ENCODE measurements at regions not wholly inside any gene's neighbourhood (a gene's known extent, or its start where the extent isn't known, plus 50 kb on each side); places are given as distances from the start of the nearest gene placed in this dataset.

GRCh38 chr18:37710726-37711125 lies 145.1 kb upstream of the CELF4 start:
- Histone ChIP-seq H3K23ac (ENCODE audit: low read length in 2 of 2) (no peak overlapping the region), H3K9ac (ENCODE audit: low read length) (no peak overlapping the region), H2BK5ac (ENCODE audit: low read depth, low read length, poor library complexity, severe bottlenecking) (no peak overlapping the region), H2BK12ac (ENCODE audit: low read length in 2 of 2) (no peak overlapping the region), H3K14ac (ENCODE audit: low read length in 2 of 2) (no peak overlapping the region), H3K27me3 (ENCODE audit: control insufficient read depth in 1 of 2, insufficient read depth in 1 of 2, low read length in 2 of 2) (no peaks in the 10 kb centered on the region), H3K4me3 (ENCODE audit: insufficient read depth in 1 of 2, low read depth in 1 of 2, low read length in 2 of 2) (no peak overlapping the region), H2BK15ac (ENCODE audit: low read depth, poor library complexity, severe bottlenecking) (no peak overlapping the region), H3K18ac (ENCODE audit: low read depth in 1 of 2, low read length in 2 of 2) (no peak overlapping the region), H3K79me1 (replicated peaks; ENCODE audit: low read length, poor library complexity, severe bottlenecking) (no peaks in the 10 kb centered on the region), H3K4ac (ENCODE audit: low read depth in 1 of 2, low read length in 2 of 2) (no peak overlapping the region), H2AFZ (ENCODE audit: low read depth, low read length) (no peak overlapping the region), H4K8ac (ENCODE audit: low read length) (no peak overlapping the region), H3K36me3 (ENCODE audit: control insufficient read depth in 1 of 2, insufficient read depth in 2 of 2, low read depth in 1 of 2, low read length in 2 of 2) (no peaks in the 10 kb centered on the region), H2BK120ac (ENCODE audit: low read depth, low read length) (no peak overlapping the region), H3K4me2 (ENCODE audit: low read length, poor library complexity, severe bottlenecking) (no peak overlapping the region), H2AK5ac (ENCODE audit: low read length, severe bottlenecking) (no peak overlapping the region), H3K4me1 (ENCODE audit: control insufficient read depth, insufficient read depth, low read depth, low read length) (no peaks in the 10 kb centered on the region), H4K91ac (ENCODE audit: low read length) (no peak overlapping the region), H3K27ac (ENCODE audit: low read length, poor library complexity, severe bottlenecking) (no peak overlapping the region), H3K9me3 (ENCODE audit: control insufficient read depth, low read length) (no peaks in the 10 kb centered on the region)
- 74% methylated on average over 1 of the region's 1 CpG for WGBS
- DNase-seq = no peak

GRCh38 chr18:37709740-37710139 lies 144.1 kb upstream of the CELF4 start:
- WGBS = 87% methylated on average over 2 of the region's 2 CpGs
- Histone ChIP-seq H3K4me2 (ENCODE audit: low read length, poor library complexity, severe bottlenecking) (no peak overlapping the region), H3K4me3 (ENCODE audit: insufficient read depth in 1 of 2, low read depth in 1 of 2, low read length in 2 of 2) (no peak overlapping the region), H2AK5ac (ENCODE audit: low read length, severe bottlenecking) (no peak overlapping the region), H2AFZ (ENCODE audit: low read depth, low read length) (no peak overlapping the region), H4K91ac (ENCODE audit: low read length) (no peak overlapping the region), H3K79me1 (replicated peaks; ENCODE audit: low read length, poor library complexity, severe bottlenecking) (no peaks in the 10 kb centered on the region), H2BK15ac (ENCODE audit: low read depth, poor library complexity, severe bottlenecking) (no peak overlapping the region), H3K4me1 (ENCODE audit: control insufficient read depth, insufficient read depth, low read depth, low read length) (no peaks in the 10 kb centered on the region), H3K23ac (ENCODE audit: low read length in 2 of 2) (no peak overlapping the region), H3K14ac (ENCODE audit: low read length in 2 of 2) (no peak overlapping the region), H2BK120ac (ENCODE audit: low read depth, low read length) (no peak overlapping the region), H3K18ac (ENCODE audit: low read depth in 1 of 2, low read length in 2 of 2) (no peak overlapping the region), H3K9me3 (ENCODE audit: control insufficient read depth, low read length) (no peaks in the 10 kb centered on the region), H2BK12ac (ENCODE audit: low read length in 2 of 2) (no peak overlapping the region), H3K4ac (ENCODE audit: low read depth in 1 of 2, low read length in 2 of 2) (no peak overlapping the region), H3K9ac (ENCODE audit: low read length) (no peak overlapping the region), H3K36me3 (ENCODE audit: control insufficient read depth in 1 of 2, insufficient read depth in 2 of 2, low read depth in 1 of 2, low read length in 2 of 2) (no peaks in the 10 kb centered on the region), H3K27me3 (ENCODE audit: control insufficient read depth in 1 of 2, insufficient read depth in 1 of 2, low read length in 2 of 2) (no peaks in the 10 kb centered on the region), H4K8ac (ENCODE audit: low read length) (no peak overlapping the region), H2BK5ac (ENCODE audit: low read depth, low read length, poor library complexity, severe bottlenecking) (no peak overlapping the region), H3K27ac (ENCODE audit: low read length, poor library complexity, severe bottlenecking) (no peak overlapping the region)
- DNase-seq = no peak

DNA sequence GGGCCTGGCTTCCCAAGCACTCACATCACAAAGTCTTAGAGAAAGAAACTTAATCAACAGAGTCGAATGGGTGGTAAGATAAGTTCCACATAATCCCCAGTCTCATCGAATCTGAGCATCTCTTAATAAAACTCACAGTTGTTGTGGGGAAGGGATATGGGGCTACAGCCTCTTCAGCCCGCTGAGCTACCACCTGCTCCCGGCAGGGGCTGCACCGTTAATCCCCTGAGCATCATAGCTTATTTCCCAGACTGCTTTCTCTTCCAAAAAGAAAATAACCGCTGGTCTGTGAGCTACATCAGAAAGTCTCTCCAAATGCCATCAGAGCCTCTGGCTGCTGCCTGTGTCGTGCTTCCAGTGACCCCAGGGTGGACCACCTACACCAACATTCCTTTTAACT lies 139.4 kb upstream of the CELF4 start:
- no peak overlapping the region for H4K8ac ChIP-seq (ENCODE audit: low read length)
- H3K14ac ChIP-seq (ENCODE audit: low read length in 2 of 2) = no peak overlapping the region
- H3K23ac ChIP-seq (ENCODE audit: low read length in 2 of 2) = no peak overlapping the region
- H3K36me3 ChIP-seq (ENCODE audit: control insufficient read depth in 1 of 2, insufficient read depth in 2 of 2, low read depth in 1 of 2, low read length in 2 of 2) = no peaks in the 10 kb centered on the region
- no peak overlapping the region for H2AK5ac ChIP-seq (ENCODE audit: low read length, severe bottlenecking)
- H2BK12ac ChIP-seq (ENCODE audit: low read length in 2 of 2) = no peak overlapping the region
- no peaks in the 10 kb centered on the region for H3K9me3 ChIP-seq (ENCODE audit: control insufficient read depth, low read length)
- H4K91ac ChIP-seq (ENCODE audit: low read length) = no peak overlapping the region
- no peaks in the 10 kb centered on the region for H3K4me1 ChIP-seq (ENCODE audit: control insufficient read depth, insufficient read depth, low read depth, low read length)
- H3K27ac ChIP-seq (ENCODE audit: low read length, poor library complexity, severe bottlenecking) = no peak overlapping the region
- H3K4me2 ChIP-seq (ENCODE audit: low read length, poor library complexity, severe bottlenecking) = no peak overlapping the region
- no peak overlapping the region for H3K9ac ChIP-seq (ENCODE audit: low read length)
- no peak overlapping the region for H3K4ac ChIP-seq (ENCODE audit: low read depth in 1 of 2, low read length in 2 of 2)
- H3K79me1 ChIP-seq (replicated peaks; ENCODE audit: low read length, poor library complexity, severe bottlenecking) = no peaks in the 10 kb centered on the region
- no peak overlapping the region for H2BK120ac ChIP-seq (ENCODE audit: low read depth, low read length)
- no peak overlapping the region for H2BK5ac ChIP-seq (ENCODE audit: low read depth, low read length, poor library complexity, severe bottlenecking)
- H3K27me3 ChIP-seq (ENCODE audit: control insufficient read depth in 1 of 2, insufficient read depth in 1 of 2, low read length in 2 of 2) = no peaks in the 10 kb centered on the region
- H3K18ac ChIP-seq (ENCODE audit: low read depth in 1 of 2, low read length in 2 of 2) = no peak overlapping the region
- H2BK15ac ChIP-seq (ENCODE audit: low read depth, poor library complexity, severe bottlenecking) = no peak overlapping the region
- no peak for DNase-seq
- H3K4me3 ChIP-seq (ENCODE audit: insufficient read depth in 1 of 2, low read depth in 1 of 2, low read length in 2 of 2) = no peak overlapping the region
- no peak overlapping the region for H2AFZ ChIP-seq (ENCODE audit: low read depth, low read length)
- 79% methylated on average over 7 of the region's 7 CpGs for WGBS

DNA sequence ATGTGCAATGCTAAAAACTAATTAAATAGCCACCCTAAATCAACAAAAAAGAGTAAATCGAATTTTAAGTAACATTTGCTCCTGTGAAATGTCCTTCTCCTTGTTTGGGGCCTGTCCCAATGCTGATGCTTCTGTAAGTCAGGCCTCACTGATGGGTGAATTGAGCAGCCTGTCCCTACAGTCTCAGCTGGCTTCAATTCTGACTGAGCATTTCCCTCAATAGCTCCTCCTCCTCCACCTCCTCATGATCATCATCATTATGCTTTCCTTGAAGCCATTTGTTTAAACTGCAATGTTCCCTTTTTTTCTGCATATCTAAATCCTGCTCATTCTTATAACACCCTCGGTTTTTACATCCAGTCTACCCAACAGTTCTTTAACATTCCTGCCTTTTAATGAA lies 137.2 kb upstream of the CELF4 start:
- Histone ChIP-seq H3K4me2 (ENCODE audit: low read length, poor library complexity, severe bottlenecking) (no peak overlapping the region), H3K79me1 (replicated peaks; ENCODE audit: low read length, poor library complexity, severe bottlenecking) (no peaks in the 10 kb centered on the region), H3K9me3 (ENCODE audit: control insufficient read depth, low read length) (no peaks in the 10 kb centered on the region), H3K4me1 (ENCODE audit: control insufficient read depth, insufficient read depth, low read depth, low read length) (no peaks in the 10 kb centered on the region), H4K91ac (ENCODE audit: low read length) (no peak overlapping the region), H3K27me3 (ENCODE audit: control insufficient read depth in 1 of 2, insufficient read depth in 1 of 2, low read length in 2 of 2) (peaks cover 0 to 2% of the 10 kb centered on the region in 2 experiments), H2BK5ac (ENCODE audit: low read depth, low read length, poor library complexity, severe bottlenecking) (no peak overlapping the region), H2AFZ (ENCODE audit: low read depth, low read length) (no peak overlapping the region), H2BK120ac (ENCODE audit: low read depth, low read length) (no peak overlapping the region), H3K9ac (ENCODE audit: low read length) (no peak overlapping the region), H3K18ac (ENCODE audit: low read depth in 1 of 2, low read length in 2 of 2) (no peak overlapping the region), H3K4ac (ENCODE audit: low read depth in 1 of 2, low read length in 2 of 2) (no peak overlapping the region), H2AK5ac (ENCODE audit: low read length, severe bottlenecking) (no peak overlapping the region), H2BK15ac (ENCODE audit: low read depth, poor library complexity, severe bottlenecking) (no peak overlapping the region), H3K23ac (ENCODE audit: low read length in 2 of 2) (no peak overlapping the region), H4K8ac (ENCODE audit: low read length) (no peak overlapping the region), H2BK12ac (ENCODE audit: low read length in 2 of 2) (no peak overlapping the region), H3K14ac (ENCODE audit: low read length in 2 of 2) (no peak overlapping the region), H3K27ac (ENCODE audit: low read length, poor library complexity, severe bottlenecking) (no peak overlapping the region), H3K4me3 (ENCODE audit: insufficient read depth in 1 of 2, low read depth in 1 of 2, low read length in 2 of 2) (no peak overlapping the region), H3K36me3 (ENCODE audit: control insufficient read depth in 1 of 2, insufficient read depth in 2 of 2, low read depth in 1 of 2, low read length in 2 of 2) (no peaks in the 10 kb centered on the region)
- WGBS = 37% methylated on average over 2 of the region's 2 CpGs
- DNase-seq = no peak
